Sigmoid colon (tissue), 4 donors: ENCODE measurements at regions not wholly inside any gene's neighbourhood (a gene's known extent, or its start where the extent isn't known, plus 50 kb on each side); places are given as distances from the start of the nearest gene placed in this dataset.
"Not testable (repeated sequence)": the region's sequence is repeated elsewhere in the genome, so short reads cannot be mapped to it uniquely, and the experiment has no call there.

Experiments
- EP300 ChIP-seq, 4 donors: sonication (generic); formaldehyde crosslinking; IDR thresholded peaks; one replicate each; pipeline ENCODE4 v1.6.1; 2017; ENCODE audit warnings: antibody characterized with exemption in 4 of 4
- POLR2A ChIP-seq, 2 donors: fragments of 450-650 bp; IDR thresholded peaks; one replicate each; pipeline ENCODE4 v1.6.1; 2016; ENCODE audit warnings: antibody characterized with exemption in 2 of 2, mild to moderate bottlenecking in 2 of 2, moderate library complexity in 2 of 2
- TF ChIP-seq, protein P1 (sequence below), 4 experiments: fragments of 450-650 bp in 3 of 4; fragments of 200-600 bp in 1 of 4; IDR thresholded peaks; one replicate each; pipeline ENCODE4 v1.5.1; 2016 to 2019; ENCODE audit warnings: antibody characterized with exemption in 4 of 4, mild to moderate bottlenecking in 3 of 4, moderate library complexity in 2 of 4

- TF ChIP-seq, protein P1, sequence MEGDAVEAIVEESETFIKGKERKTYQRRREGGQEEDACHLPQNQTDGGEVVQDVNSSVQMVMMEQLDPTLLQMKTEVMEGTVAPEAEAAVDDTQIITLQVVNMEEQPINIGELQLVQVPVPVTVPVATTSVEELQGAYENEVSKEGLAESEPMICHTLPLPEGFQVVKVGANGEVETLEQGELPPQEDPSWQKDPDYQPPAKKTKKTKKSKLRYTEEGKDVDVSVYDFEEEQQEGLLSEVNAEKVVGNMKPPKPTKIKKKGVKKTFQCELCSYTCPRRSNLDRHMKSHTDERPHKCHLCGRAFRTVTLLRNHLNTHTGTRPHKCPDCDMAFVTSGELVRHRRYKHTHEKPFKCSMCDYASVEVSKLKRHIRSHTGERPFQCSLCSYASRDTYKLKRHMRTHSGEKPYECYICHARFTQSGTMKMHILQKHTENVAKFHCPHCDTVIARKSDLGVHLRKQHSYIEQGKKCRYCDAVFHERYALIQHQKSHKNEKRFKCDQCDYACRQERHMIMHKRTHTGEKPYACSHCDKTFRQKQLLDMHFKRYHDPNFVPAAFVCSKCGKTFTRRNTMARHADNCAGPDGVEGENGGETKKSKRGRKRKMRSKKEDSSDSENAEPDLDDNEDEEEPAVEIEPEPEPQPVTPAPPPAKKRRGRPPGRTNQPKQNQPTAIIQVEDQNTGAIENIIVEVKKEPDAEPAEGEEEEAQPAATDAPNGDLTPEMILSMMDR (IDR thresholded peaks at IDR 0.05): not testable (repeated sequence)
- not testable (repeated sequence) for TF ChIP-seq POLR2A, EP300 (IDR thresholded peaks at IDR 0.05)
Observed at GRCh38 chr7:73220766-73221370, 87.8 kb downstream of the NSUN5 start.
